ENCODE measurements at regions not wholly inside any gene's neighbourhood (a gene's known extent, or its start where the extent isn't known, plus 50 kb on each side); places are given as distances from the start of the nearest gene placed in this dataset.

GRCh38 chr18:75527848-75528685 is 100.6 kb upstream of the SMIM21 start:
- no peaks in the 10 kb centered on the region for H3K9me3 ChIP-seq (ENCODE audit: low read depth)
- Mint-ChIP-seq H3K9me3 (no peaks in the 10 kb centered on the region), H3K27me3 (ENCODE audit: insufficient read depth, low read depth) (peaks cover 4% of the 10 kb centered on the region), H3K27ac (no peak overlapping the region), H3K36me3 (no peaks in the 10 kb centered on the region), H3K4me3 (no peak overlapping the region), H3K4me1 (peaks cover 2% of the 10 kb centered on the region)
- no peak overlapping the region for H2AFZ ChIP-seq (replicated peaks)
- no peaks in the 10 kb centered on the region for H3K4me1 ChIP-seq
- H3K9ac ChIP-seq = no peak overlapping the region
- no peaks in the 10 kb centered on the region for H3F3A ChIP-seq (ENCODE audit: low read depth)
- DNase-seq (ENCODE audit: low spot score) = no peak
- H3K4me3 ChIP-seq = no peak overlapping the region
- no peaks in the 10 kb centered on the region for H3K79me2 ChIP-seq (ENCODE audit: low read depth)
- TF ChIP-seq EZH2 (IDR thresholded peaks at IDR 0.05) = no peak
- no peak overlapping the region for H3K27ac ChIP-seq
- H4K20me1 ChIP-seq (ENCODE audit: low read depth) = no peaks in the 10 kb centered on the region
- no peaks in the 10 kb centered on the region for H3K36me3 ChIP-seq
- H3K27me3 ChIP-seq = no peaks in the 10 kb centered on the region
- no peak overlapping the region for H3K4me2 ChIP-seq

GRCh38 chr18:75526038-75526437 is 98.5 kb upstream of the SMIM21 start:
- Histone ChIP-seq H3K79me2 (ENCODE audit: low read depth) (no peaks in the 10 kb centered on the region), H3K4me2 (no peak overlapping the region), H3K4me3 (no peak overlapping the region), H2AFZ (replicated peaks) (no peak overlapping the region), H4K20me1 (ENCODE audit: low read depth) (no peaks in the 10 kb centered on the region), H3K36me3 (no peaks in the 10 kb centered on the region), H3K27me3 (no peaks in the 10 kb centered on the region), H3F3A (ENCODE audit: low read depth) (no peaks in the 10 kb centered on the region), H3K9ac (no peak overlapping the region), H3K9me3 (ENCODE audit: low read depth) (no peaks in the 10 kb centered on the region), H3K4me1 (no peaks in the 10 kb centered on the region), H3K27ac (no peak overlapping the region)
- H3K36me3 Mint-ChIP-seq = no peaks in the 10 kb centered on the region
- DNase-seq (ENCODE audit: low spot score) = no peak
- no peak overlapping the region for H3K27ac Mint-ChIP-seq
- peaks cover 9% of the 10 kb centered on the region for H3K4me1 Mint-ChIP-seq
- no peak overlapping the region for H3K4me3 Mint-ChIP-seq
- H3K27me3 Mint-ChIP-seq (ENCODE audit: insufficient read depth, low read depth) = peaks cover 4% of the 10 kb centered on the region
- no peak for TF ChIP-seq EZH2phosphoT487 (IDR thresholded peaks at IDR 0.05)
- TF ChIP-seq CTCF (IDR thresholded peaks at IDR 0.05) = no peak
- TF ChIP-seq EZH2 (IDR thresholded peaks at IDR 0.05) = no peak
- H3K9me3 Mint-ChIP-seq = no peaks in the 10 kb centered on the region

GRCh38 chr18:75525331-75525730 is 97.8 kb upstream of the SMIM21 start:
- Mint-ChIP-seq H3K9me3 (no peaks in the 10 kb centered on the region), H3K27ac (no peak overlapping the region), H3K36me3 (no peaks in the 10 kb centered on the region), H3K4me1 (peaks cover 9% of the 10 kb centered on the region), H3K27me3 (ENCODE audit: insufficient read depth, low read depth) (peaks cover 4% of the 10 kb centered on the region), H3K4me3 (no peak overlapping the region)
- H3K9me3 ChIP-seq (ENCODE audit: low read depth) = no peaks in the 10 kb centered on the region
- TF ChIP-seq CTCF (IDR thresholded peaks at IDR 0.05) (no peak), EZH2 (IDR thresholded peaks at IDR 0.05) (no peak), EZH2phosphoT487 (IDR thresholded peaks at IDR 0.05) (no peak)
- no peak overlapping the region for H3K27ac ChIP-seq
- no peaks in the 10 kb centered on the region for H3K36me3 ChIP-seq
- H4K20me1 ChIP-seq (ENCODE audit: low read depth) = no peaks in the 10 kb centered on the region
- no peak overlapping the region for H3K4me3 ChIP-seq
- no peak overlapping the region for H3K9ac ChIP-seq
- DNase-seq (ENCODE audit: low spot score) = no peak
- no peaks in the 10 kb centered on the region for H3K4me1 ChIP-seq
- no peak overlapping the region for H2AFZ ChIP-seq (replicated peaks)
- no peaks in the 10 kb centered on the region for H3F3A ChIP-seq (ENCODE audit: low read depth)
- H3K27me3 ChIP-seq = no peaks in the 10 kb centered on the region
- H3K79me2 ChIP-seq (ENCODE audit: low read depth) = no peaks in the 10 kb centered on the region
- H3K4me2 ChIP-seq = no peak overlapping the region

GRCh38 chr18:75524841-75525240 is 97.3 kb upstream of the SMIM21 start:
- TF ChIP-seq CTCF (IDR thresholded peaks at IDR 0.05) (no peak), EZH2phosphoT487 (IDR thresholded peaks at IDR 0.05) (no peak), EZH2 (IDR thresholded peaks at IDR 0.05) (no peak)
- Histone ChIP-seq H3K9me3 (ENCODE audit: low read depth) (no peaks in the 10 kb centered on the region), H3K4me2 (no peak overlapping the region), H3K4me1 (no peaks in the 10 kb centered on the region), H2AFZ (replicated peaks) (no peak overlapping the region), H4K20me1 (ENCODE audit: low read depth) (no peaks in the 10 kb centered on the region), H3F3A (ENCODE audit: low read depth) (no peaks in the 10 kb centered on the region), H3K36me3 (no peaks in the 10 kb centered on the region), H3K9ac (no peak overlapping the region), H3K4me3 (no peak overlapping the region), H3K79me2 (ENCODE audit: low read depth) (no peaks in the 10 kb centered on the region), H3K27me3 (no peaks in the 10 kb centered on the region), H3K27ac (no peak overlapping the region)
- Mint-ChIP-seq H3K27ac (no peak overlapping the region), H3K36me3 (no peaks in the 10 kb centered on the region), H3K27me3 (ENCODE audit: insufficient read depth, low read depth) (peaks cover 4% of the 10 kb centered on the region), H3K9me3 (no peaks in the 10 kb centered on the region), H3K4me1 (peaks cover 9% of the 10 kb centered on the region), H3K4me3 (no peak overlapping the region)
- DNase-seq (ENCODE audit: low spot score) = no peak
